LNCaP clone FGC (cell line): ENCODE measurements at regions not wholly inside any gene's neighbourhood (a gene's known extent, or its start where the extent isn't known, plus 50 kb on each side); places are given as distances from the start of the nearest gene placed in this dataset.

Experiments
- DNase-seq: peaks from one replicate; pipeline ENCODE4 v3.0.0-alpha.2; 2011; ENCODE audit warnings: low read depth
- H3K4me3 ChIP-seq: 2 replicates; pipeline ENCODE4 v1.5.1; 2011; ENCODE audit warnings: mild to moderate bottlenecking, low read depth, low read length, control low read depth
- TF ChIP-seq, protein P1 (sequence below): IDR thresholded peaks from 2 replicates; pipeline ENCODE4 v1.5.1; 2012; ENCODE audit warnings: mild to moderate bottlenecking; ENCODE audit not compliant: control insufficient read depth, insufficient read depth; ENCODE audit errors: extremely low read depth

DNA sequence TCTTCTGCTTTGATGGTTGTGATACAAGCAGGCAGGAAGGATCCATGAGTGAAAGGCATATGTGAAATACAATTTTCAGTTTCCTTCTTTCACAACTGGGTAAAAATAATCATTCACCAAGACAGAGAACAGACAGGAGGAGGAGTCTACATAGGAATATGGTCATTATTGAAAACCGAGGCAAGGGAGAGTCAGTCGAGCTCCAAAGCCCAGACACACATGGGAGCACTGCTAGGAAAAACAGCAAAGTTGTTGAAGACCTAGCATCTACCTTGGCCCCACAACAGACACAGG, 260.6 kb downstream of the ERMARD start:
- DNase-seq: no peak
- H3K4me3 ChIP-seq: no peak overlapping the region
- TF ChIP-seq, protein P1, sequence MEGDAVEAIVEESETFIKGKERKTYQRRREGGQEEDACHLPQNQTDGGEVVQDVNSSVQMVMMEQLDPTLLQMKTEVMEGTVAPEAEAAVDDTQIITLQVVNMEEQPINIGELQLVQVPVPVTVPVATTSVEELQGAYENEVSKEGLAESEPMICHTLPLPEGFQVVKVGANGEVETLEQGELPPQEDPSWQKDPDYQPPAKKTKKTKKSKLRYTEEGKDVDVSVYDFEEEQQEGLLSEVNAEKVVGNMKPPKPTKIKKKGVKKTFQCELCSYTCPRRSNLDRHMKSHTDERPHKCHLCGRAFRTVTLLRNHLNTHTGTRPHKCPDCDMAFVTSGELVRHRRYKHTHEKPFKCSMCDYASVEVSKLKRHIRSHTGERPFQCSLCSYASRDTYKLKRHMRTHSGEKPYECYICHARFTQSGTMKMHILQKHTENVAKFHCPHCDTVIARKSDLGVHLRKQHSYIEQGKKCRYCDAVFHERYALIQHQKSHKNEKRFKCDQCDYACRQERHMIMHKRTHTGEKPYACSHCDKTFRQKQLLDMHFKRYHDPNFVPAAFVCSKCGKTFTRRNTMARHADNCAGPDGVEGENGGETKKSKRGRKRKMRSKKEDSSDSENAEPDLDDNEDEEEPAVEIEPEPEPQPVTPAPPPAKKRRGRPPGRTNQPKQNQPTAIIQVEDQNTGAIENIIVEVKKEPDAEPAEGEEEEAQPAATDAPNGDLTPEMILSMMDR: no peak

DNA sequence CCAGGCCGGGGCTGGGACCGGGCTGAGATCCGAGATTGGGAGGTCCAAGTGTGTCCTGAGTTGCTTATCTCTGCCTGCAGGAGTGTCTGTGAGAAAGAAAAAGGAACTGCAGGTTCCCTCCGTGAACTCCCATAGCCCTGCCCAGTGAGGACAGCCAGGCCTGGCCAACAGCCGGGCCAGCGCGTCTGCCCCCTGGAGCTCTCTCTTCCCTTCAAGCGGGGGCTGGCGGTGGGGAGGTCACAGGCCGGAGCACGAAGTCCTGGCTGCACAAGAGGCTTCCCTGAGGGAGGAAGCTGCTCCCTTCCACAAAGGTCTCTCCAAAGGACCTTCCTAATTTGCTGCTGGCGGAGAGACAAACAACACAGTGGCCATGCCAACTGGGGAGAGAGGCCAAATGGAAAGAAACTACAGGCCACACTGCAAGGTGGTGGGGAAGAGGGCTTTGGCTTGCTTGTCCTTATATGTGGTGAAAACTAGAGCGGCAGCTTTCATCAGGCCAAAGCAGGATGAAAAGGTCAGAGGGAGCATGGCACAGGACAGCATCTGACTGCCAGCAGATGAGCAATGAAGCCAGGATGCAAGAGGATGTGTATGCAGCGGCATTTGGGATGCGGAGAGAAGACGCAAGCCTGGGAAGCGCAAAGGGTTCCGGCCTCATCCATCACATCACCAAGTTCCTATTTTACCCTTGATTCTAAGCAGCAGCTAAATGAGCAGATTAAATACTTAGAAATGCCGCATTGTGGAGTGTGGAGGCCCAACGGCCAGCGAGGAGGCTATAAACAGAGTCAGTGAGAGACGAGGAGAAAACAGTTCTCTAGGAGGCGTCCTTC, 260.0 kb downstream of the ERMARD start:
- no peak overlapping the region for H3K4me3 ChIP-seq
- DNase-seq: no peak
- TF ChIP-seq, protein P1: no peak

DNA sequence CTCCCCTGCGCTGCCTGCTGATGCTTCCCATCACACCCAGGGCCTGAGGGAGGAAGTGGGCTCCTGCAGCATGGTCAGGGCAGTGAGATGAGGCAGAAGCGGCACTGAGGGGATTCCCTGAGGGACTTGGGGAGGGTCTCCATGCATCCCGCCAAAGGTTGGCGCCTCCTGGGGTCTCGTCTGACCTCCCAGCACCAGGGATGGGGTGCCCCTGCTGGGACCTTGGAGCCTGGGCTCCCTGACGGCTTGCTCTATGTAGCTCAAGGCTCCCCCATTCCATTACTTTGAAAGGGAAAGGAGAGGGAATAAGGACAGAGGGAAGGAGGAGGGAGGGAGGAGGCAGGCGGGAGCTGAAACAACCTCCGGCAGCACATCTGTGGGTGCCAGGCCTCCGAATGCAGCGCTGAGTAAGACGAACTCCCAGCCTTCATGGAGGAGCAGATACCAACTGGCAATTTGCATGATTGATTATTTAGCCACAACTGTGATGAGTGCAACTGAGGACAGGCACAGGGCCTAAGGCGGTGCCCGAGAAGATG, 259.3 kb downstream of the ERMARD start:
- H3K4me3 ChIP-seq: no peak overlapping the region
- TF ChIP-seq, protein P1: no peak
- no peak for DNase-seq

DNA sequence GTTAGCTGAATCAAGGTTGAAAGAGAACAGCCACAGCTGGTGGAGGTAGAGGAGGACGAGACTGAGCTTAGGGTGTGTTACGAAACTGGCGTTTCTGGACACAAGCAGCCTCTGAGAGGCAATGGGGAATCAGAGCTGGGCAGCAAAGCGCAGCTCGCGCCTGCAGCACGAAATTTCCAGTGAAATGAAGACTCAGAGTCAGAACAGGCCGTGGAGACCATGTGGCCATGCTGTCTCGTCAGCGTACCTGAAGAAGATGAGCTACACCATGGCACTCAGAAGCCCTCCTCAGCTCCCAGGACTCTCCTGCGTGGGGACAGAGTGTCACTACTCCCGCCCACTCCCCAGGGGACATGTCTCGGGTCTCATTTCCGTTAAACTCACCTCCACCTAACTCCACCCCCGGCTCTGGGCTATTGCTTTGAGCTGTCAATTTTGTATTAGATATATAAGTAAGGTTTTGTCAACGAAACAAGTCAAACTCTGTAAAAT, 256.9 kb downstream of the ERMARD start:
- DNase-seq: no peak
- TF ChIP-seq, protein P1: no peak
- H3K4me3 ChIP-seq: no peak overlapping the region

DNA sequence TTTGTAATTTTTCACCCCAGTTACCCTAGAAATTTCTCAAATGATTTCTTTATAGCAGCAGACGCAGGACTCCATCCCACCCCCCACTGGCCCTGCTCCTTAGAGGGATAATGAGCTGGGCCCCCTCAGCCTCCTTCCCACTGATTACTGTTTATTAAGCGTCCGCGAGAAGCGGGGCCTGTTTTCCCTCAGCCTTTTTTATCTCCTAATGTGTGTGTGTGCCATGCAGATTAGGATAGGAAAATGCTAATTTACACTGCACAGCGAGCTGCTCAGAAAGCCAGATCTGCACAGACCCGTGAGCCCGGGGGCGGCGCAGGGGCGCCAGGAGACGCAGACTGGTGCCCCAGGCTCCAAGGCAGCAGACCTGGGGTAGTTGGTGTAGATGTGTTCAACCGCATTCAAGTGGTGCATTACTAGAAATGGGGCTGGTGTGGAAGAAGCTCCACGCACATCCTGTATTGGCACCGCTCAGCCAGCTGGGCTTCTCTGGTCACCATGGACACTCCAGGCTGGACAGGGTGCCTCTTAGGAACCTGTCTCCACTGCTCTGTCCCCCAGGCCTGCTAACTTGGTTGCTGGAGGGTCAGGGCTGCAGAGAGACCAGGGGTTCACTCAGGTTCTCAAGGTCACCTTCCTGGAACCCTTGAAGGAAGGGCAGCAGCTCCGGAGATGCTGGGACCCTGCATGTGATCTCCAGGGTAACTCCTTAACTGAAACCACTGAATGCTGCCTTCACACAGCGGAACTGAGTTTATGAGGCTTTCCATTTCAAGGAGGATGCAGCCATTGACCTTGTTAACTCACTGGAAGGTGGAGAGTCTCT, 256.3 kb downstream of the ERMARD start:
- TF ChIP-seq, protein P1: no peak
- no peak for DNase-seq
- no peak overlapping the region for H3K4me3 ChIP-seq

DNA sequence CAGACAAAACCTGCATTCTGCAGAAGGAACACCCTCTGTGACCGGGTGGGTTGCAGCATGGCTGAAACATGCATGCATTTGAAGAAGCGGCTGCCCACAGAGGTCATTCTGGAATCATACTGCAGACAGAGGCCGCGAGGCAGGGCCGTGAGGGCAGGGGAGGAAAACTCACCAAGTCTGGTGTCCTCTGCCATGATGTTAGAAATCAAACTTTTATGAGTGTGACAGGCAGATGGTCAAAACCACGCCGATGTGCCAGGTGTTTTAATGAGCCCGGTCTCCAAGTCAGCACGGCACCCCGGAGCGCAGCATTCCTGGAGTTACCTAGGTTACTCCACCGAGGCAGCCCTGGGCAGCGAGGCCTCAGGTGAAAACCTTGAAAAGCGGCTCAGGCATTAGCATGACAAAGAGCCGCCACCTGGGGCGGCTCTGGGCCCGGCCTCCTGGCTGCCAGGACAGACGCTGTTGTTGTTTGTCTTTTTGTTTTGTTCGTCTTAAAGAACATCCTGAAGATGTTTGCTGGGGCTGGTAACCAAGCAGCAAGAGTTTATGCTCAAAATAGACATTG, 255.6 kb downstream of the ERMARD start:
- no peak overlapping the region for H3K4me3 ChIP-seq
- TF ChIP-seq, protein P1: no peak
- no peak for DNase-seq
